Hematopoietic multipotent progenitor cell treated with erythropoietin and hydrocortisone succinate and interleukin-3 and kit ligand, for 4 days (in vitro differentiated cells): ENCODE measurements at regions not wholly inside any gene's neighbourhood (a gene's known extent, or its start where the extent isn't known, plus 50 kb on each side); places are given as distances from the start of the nearest gene placed in this dataset.

Source experiments
- DNase-seq: peaks from one replicate; pipeline ENCODE4 v3.0.0-alpha.2; 2015

GRCh38 chr2:13543550-13543949 lies 826.8 kb downstream of the TRIB2 start:
- no peak for DNase-seq

- DNase-seq = no peak
Measured at GRCh38 chr2:13545320-13545719, 828.6 kb downstream of the TRIB2 start.

- DNase-seq = no peak
Measured at GRCh38 chr2:13546131-13546530, 829.4 kb downstream of the TRIB2 start.

GRCh38 chr2:13550285-13551231 lies 833.8 kb downstream of the TRIB2 start:
- DNase-seq = no peak

- no peak for DNase-seq
Measured at GRCh38 chr2:13558368-13558767, 841.6 kb downstream of the TRIB2 start.

- DNase-seq = no peak
Measured at GRCh38 chr2:13560322-13560721, 843.6 kb downstream of the TRIB2 start.

- DNase-seq = no peak
Measured at GRCh38 chr2:13572466-13572865, 855.7 kb downstream of the TRIB2 start.

- DNase-seq = no peak
Measured at GRCh38 chr2:13574831-13575230, 858.1 kb downstream of the TRIB2 start.

GRCh38 chr2:13576406-13577036 lies 859.8 kb downstream of the TRIB2 start:
- no peak for DNase-seq

- DNase-seq = no peak
Measured at GRCh38 chr2:13578547-13578946, 861.8 kb downstream of the TRIB2 start.

GRCh38 chr2:13581471-13581870 lies 864.7 kb downstream of the TRIB2 start:
- DNase-seq = no peak

- no peak for DNase-seq
Measured at GRCh38 chr2:13583609-13584008, 866.9 kb downstream of the TRIB2 start.

- no peak for DNase-seq
Measured at GRCh38 chr2:13584020-13584419, 867.3 kb downstream of the TRIB2 start.

GRCh38 chr2:13585732-13586131 lies 869.0 kb downstream of the TRIB2 start:
- DNase-seq = no peak

- DNase-seq = no peak
Measured at GRCh38 chr2:13596233-13596632, 879.5 kb downstream of the TRIB2 start.

GRCh38 chr2:13597176-13597575 lies 880.4 kb downstream of the TRIB2 start:
- DNase-seq = no peak

GRCh38 chr2:13601506-13601905 lies 884.8 kb downstream of the TRIB2 start:
- no peak for DNase-seq

- no peak for DNase-seq
Measured at GRCh38 chr2:13604951-13605661, 888.4 kb downstream of the TRIB2 start.

- DNase-seq = no peak
Measured at GRCh38 chr2:13607139-13607538, 890.4 kb downstream of the TRIB2 start.

- no peak for DNase-seq
Measured at GRCh38 chr2:13611939-13612338, 895.2 kb downstream of the TRIB2 start.

GRCh38 chr2:13616059-13616458 lies 899.3 kb downstream of the TRIB2 start:
- DNase-seq = no peak

- no peak for DNase-seq
Measured at GRCh38 chr2:13616616-13617015, 899.9 kb downstream of the TRIB2 start.

GRCh38 chr2:13628122-13628521 lies 911.4 kb downstream of the TRIB2 start:
- no peak for DNase-seq

GRCh38 chr2:13638181-13638580 lies 921.4 kb downstream of the TRIB2 start:
- DNase-seq = no peak
